H1 (cell line): ENCODE measurements at regions not wholly inside any gene's neighbourhood (a gene's known extent, or its start where the extent isn't known, plus 50 kb on each side); places are given as distances from the start of the nearest gene placed in this dataset.

Source experiments
- EZH2 ChIP-seq: fragments of 200-600 bp; sonication (generic); IDR thresholded peaks from 2 replicates; pipeline ENCODE4 v1.7.1; 2012; ENCODE audit warnings: low read depth, mild to moderate bottlenecking, moderate library complexity, low read length, inconsistent platforms; ENCODE audit not compliant: severe bottlenecking
- RXRA ChIP-seq: IDR thresholded peaks from 2 replicates; pipeline ENCODE4 v1.6.1; 2011; ENCODE audit warnings: low read depth, mild to moderate bottlenecking, low read length, moderate library complexity; ENCODE audit not compliant: insufficient read depth
- SIN3A ChIP-seq, 2 experiments: IDR thresholded peaks in 1 of 2; conservative IDR thresholded peaks in 1 of 2; 2 replicates each; pipeline ENCODE4 v1.6.1; 2011 to 2012; ENCODE audit warnings: low read length in 2 of 2, improper control_type of control experiment in 1 of 2, low read depth in 1 of 2, mild to moderate bottlenecking in 1 of 2
- TF ChIP-seq, protein P1 (sequence below): IDR thresholded peaks from 2 replicates; pipeline ENCODE4 v1.6.1; 2011; ENCODE audit warnings: low read length, improper control_type of control experiment

DNA sequence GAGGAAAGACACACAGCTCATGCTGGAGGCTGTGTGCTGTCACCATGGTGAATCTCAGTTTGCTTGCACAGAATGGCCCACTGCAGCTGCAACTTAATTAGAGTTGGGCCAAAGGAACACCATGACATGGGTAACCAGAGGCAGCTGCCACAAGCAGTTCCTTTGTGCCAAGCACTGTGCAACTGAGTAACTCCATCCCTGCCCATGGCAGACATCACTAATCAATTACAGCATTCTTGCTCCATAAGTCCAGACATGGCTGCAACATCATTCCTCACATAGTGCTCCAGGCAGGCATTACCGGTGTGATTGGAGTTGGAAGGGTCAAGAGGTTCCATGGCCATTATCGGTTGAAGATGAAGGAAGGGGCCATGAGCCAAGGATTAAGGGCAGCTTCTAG is 207.0 kb downstream of the RBM19 start (continued):
- TF ChIP-seq, protein P1, sequence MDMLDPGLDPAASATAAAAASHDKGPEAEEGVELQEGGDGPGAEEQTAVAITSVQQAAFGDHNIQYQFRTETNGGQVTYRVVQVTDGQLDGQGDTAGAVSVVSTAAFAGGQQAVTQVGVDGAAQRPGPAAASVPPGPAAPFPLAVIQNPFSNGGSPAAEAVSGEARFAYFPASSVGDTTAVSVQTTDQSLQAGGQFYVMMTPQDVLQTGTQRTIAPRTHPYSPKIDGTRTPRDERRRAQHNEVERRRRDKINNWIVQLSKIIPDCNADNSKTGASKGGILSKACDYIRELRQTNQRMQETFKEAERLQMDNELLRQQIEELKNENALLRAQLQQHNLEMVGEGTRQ = no peak
- TF ChIP-seq SIN3A (conservative IDR thresholded peaks at IDR 0.05 in 1 of 2, IDR thresholded peaks at IDR 0.05 in 1 of 2; ENCODE audit: low read depth in 1 of 2, low read length in 2 of 2) (no peak), EZH2 (no peak), RXRA (no peak)
